Gastrocnemius medialis (tissue), 4 donors: ENCODE measurements at regions not wholly inside any gene's neighbourhood (a gene's known extent, or its start where the extent isn't known, plus 50 kb on each side); places are given as distances from the start of the nearest gene placed in this dataset.

Experiments used
- POLR2A ChIP-seq, 2 donors: fragments of 450-650 bp; IDR thresholded peaks; one replicate each; pipeline ENCODE4 v1.6.1; 2017; ENCODE audit warnings: antibody characterized with exemption in 2 of 2, mild to moderate bottlenecking in 2 of 2, moderate library complexity in 2 of 2
- TF ChIP-seq, protein P1 (sequence below), 5 experiments: fragments of 450-650 bp in 3 of 5; fragments of 200-600 bp in 2 of 5; sonication (generic) in 2 of 5; IDR thresholded peaks in 4 of 5; conservative IDR thresholded peaks in 1 of 5; 1 replicate in 4 of 5; 2 replicates in 1 of 5; pipeline ENCODE4 v1.5.1; 2016 to 2019; ENCODE audit warnings: antibody characterized with exemption in 5 of 5, mild to moderate bottlenecking in 3 of 5, moderate library complexity in 3 of 5

DNA sequence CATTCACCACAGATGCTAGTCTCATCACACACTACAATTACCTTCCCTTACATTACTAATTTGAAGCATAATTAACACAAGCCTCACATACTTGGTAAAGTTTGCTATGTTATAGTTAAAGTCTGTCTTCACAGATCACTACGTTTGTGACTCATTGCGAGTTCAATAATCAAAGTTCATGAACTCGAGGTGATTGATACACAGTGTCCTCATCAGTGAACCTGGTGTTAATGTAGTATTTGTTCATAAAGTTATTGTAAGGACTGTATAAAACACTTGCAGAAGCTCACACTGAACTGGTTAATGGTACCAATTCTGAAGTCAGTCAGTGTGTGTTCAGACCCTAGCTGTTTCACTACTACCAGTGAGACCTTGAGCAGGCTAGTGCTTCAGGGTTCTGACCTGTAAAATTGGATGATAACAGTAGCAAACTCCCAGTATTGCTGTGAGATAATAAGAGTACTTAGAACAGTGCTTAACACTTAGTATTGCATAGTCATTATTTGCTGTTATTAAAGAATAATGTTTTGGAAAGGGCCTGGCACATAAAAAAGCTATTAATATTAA, 313.3 kb downstream of the LIG4 start:
- TF ChIP-seq, protein P1, sequence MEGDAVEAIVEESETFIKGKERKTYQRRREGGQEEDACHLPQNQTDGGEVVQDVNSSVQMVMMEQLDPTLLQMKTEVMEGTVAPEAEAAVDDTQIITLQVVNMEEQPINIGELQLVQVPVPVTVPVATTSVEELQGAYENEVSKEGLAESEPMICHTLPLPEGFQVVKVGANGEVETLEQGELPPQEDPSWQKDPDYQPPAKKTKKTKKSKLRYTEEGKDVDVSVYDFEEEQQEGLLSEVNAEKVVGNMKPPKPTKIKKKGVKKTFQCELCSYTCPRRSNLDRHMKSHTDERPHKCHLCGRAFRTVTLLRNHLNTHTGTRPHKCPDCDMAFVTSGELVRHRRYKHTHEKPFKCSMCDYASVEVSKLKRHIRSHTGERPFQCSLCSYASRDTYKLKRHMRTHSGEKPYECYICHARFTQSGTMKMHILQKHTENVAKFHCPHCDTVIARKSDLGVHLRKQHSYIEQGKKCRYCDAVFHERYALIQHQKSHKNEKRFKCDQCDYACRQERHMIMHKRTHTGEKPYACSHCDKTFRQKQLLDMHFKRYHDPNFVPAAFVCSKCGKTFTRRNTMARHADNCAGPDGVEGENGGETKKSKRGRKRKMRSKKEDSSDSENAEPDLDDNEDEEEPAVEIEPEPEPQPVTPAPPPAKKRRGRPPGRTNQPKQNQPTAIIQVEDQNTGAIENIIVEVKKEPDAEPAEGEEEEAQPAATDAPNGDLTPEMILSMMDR (IDR thresholded peaks at IDR 0.05 in 4 of 5, conservative IDR thresholded peaks at IDR 0.05 in 1 of 5), result no peak
- no peak for TF ChIP-seq POLR2A (IDR thresholded peaks at IDR 0.05)
